HG03175 (cell line): ENCODE measurements at regions not wholly inside any gene's neighbourhood (a gene's known extent, or its start where the extent isn't known, plus 50 kb on each side); places are given as distances from the start of the nearest gene placed in this dataset.

Experiments
- ATAC-seq: cut with Tn5 transposase; IDR thresholded peaks from one replicate; pipeline ENCODE4 v1.9.1; 2021; ENCODE audit warnings: mild to moderate bottlenecking, moderate library complexity; ENCODE audit not compliant: unreplicated experiment

- ATAC-seq = no peak
Measured at GRCh38 chr1:55605155-55605554, 390.0 kb upstream of the USP24 start.

- no peak for ATAC-seq
Measured at GRCh38 chr1:55604749-55605148, 389.6 kb upstream of the USP24 start.

- no peak for ATAC-seq
Measured at GRCh38 chr1:55604179-55604578, 389.0 kb upstream of the USP24 start.

GRCh38 chr1:55600242-55600641, 385.1 kb upstream of the USP24 start:
- ATAC-seq = no peak

- ATAC-seq = no peak
Measured at GRCh38 chr1:55597910-55598309, 382.7 kb upstream of the USP24 start.

GRCh38 chr1:55594701-55595100, 379.5 kb upstream of the USP24 start:
- no peak for ATAC-seq

GRCh38 chr1:55593298-55593697, 378.1 kb upstream of the USP24 start:
- no peak for ATAC-seq

GRCh38 chr1:55592122-55592521, 377.0 kb upstream of the USP24 start:
- ATAC-seq = no peak

GRCh38 chr1:55589671-55590297, 374.6 kb upstream of the USP24 start:
- no peak for ATAC-seq

- no peak for ATAC-seq
Measured at GRCh38 chr1:55588309-55588708, 373.1 kb upstream of the USP24 start.

- ATAC-seq = no peak
Measured at GRCh38 chr1:55586771-55587170, 371.6 kb upstream of the USP24 start.

GRCh38 chr1:55585402-55585792, 370.2 kb upstream of the USP24 start:
- ATAC-seq = no peak

- ATAC-seq = no peak
Measured at GRCh38 chr1:55584526-55585401, 369.6 kb upstream of the USP24 start.

- ATAC-seq = no peak
Measured at GRCh38 chr1:55582084-55582483, 366.9 kb upstream of the USP24 start.

GRCh38 chr1:55580845-55581332, 365.7 kb upstream of the USP24 start:
- no peak for ATAC-seq

- ATAC-seq = no peak
Measured at GRCh38 chr1:55579332-55580001, 364.3 kb upstream of the USP24 start.

GRCh38 chr1:55578646-55579045, 363.5 kb upstream of the USP24 start:
- no peak for ATAC-seq

GRCh38 chr1:55575571-55576279, 360.6 kb upstream of the USP24 start:
- no peak for ATAC-seq

GRCh38 chr1:55574691-55575225, 359.6 kb upstream of the USP24 start:
- no peak for ATAC-seq

- ATAC-seq = no peak
Measured at GRCh38 chr1:55572878-55573734, 357.9 kb upstream of the USP24 start.
